Type B pancreatic cell (in vitro differentiated cells): ENCODE measurements at regions not wholly inside any gene's neighbourhood (a gene's known extent, or its start where the extent isn't known, plus 50 kb on each side); places are given as distances from the start of the nearest gene placed in this dataset.

Source experiments
- DNase-seq: peaks from one replicate; pipeline ENCODE4 v3.0.0; 2021; ENCODE audit warnings: mixed read lengths; ENCODE audit not compliant: unreplicated experiment; ENCODE audit errors: extremely low spot score
- H3K27ac Mint-ChIP-seq: 2 replicates; pipeline ENCODE4 v1.8.0; 2021; ENCODE audit warnings: mild to moderate bottlenecking, mixed read lengths
- H3K27me3 Mint-ChIP-seq: 2 replicates; pipeline ENCODE4 v1.8.0; 2021; ENCODE audit warnings: mixed read lengths
- H3K36me3 Mint-ChIP-seq: 2 replicates; pipeline ENCODE4 v1.8.0; 2021; ENCODE audit warnings: mixed read lengths
- H3K4me1 Mint-ChIP-seq: one replicate; pipeline ENCODE4 v1.8.0; 2021; ENCODE audit warnings: mixed read lengths; ENCODE audit not compliant: unreplicated experiment
- H3K4me3 Mint-ChIP-seq: 2 replicates; pipeline ENCODE4 v1.8.0; 2021; ENCODE audit warnings: mild to moderate bottlenecking, mixed read lengths
- H3K9me3 Mint-ChIP-seq: 2 replicates; pipeline ENCODE4 v1.8.0; 2021; ENCODE audit warnings: mixed read lengths
- CTCF ChIP-seq: fragments of 200-600 bp; sonication (generic); conservative IDR thresholded peaks from 2 replicates; pipeline ENCODE4 v1.5.0; 2021; ENCODE audit warnings: antibody characterized with exemption, mild to moderate bottlenecking

DNA sequence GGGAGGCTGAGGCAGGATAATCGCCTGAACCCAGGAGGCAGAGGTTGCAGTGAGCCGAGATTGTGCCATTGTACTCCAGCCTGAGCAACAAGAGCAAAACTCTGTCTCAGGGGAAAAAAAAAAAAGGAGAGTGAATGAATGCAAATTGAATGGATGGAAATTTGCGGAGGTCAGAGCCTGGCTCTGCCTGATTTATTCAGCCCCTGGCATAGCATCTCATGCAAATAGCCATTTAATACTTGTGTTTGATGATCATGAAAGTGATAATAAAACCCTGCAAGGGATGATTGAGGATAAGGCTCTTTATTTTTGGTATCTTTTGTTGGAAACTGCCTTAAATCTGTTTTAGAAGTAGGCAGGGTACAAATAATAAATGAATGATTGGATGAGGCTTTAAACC lies 133.0 kb upstream of the SEMA6D start:
- H3K27ac Mint-ChIP-seq, result no peak overlapping the region
- TF ChIP-seq CTCF, result no peak
- peaks cover 13% of the 10 kb centered on the region for H3K4me1 Mint-ChIP-seq
- H3K9me3 Mint-ChIP-seq, result no peaks in the 10 kb centered on the region
- DNase-seq, result no peak
- H3K4me3 Mint-ChIP-seq, result no peak overlapping the region
- no peaks in the 10 kb centered on the region for H3K36me3 Mint-ChIP-seq
- peaks cover 3% of the 10 kb centered on the region for H3K27me3 Mint-ChIP-seq

- Mint-ChIP-seq H3K27me3 (peaks cover 3% of the 10 kb centered on the region), H3K4me1 (peaks cover 13% of the 10 kb centered on the region), H3K36me3 (no peaks in the 10 kb centered on the region), H3K27ac (no peak overlapping the region), H3K9me3 (no peaks in the 10 kb centered on the region), H3K4me3 (no peak overlapping the region)
- TF ChIP-seq CTCF, result no peak
- no peak for DNase-seq
Observed at GRCh38 chr15:47586653-47587224, 130.6 kb upstream of the SEMA6D start.

- H3K4me1 Mint-ChIP-seq, result peaks cover 13% of the 10 kb centered on the region
- peaks cover 3% of the 10 kb centered on the region for H3K27me3 Mint-ChIP-seq
- peak overlapping the region; percentile 19 for H3K4me3 Mint-ChIP-seq
- H3K9me3 Mint-ChIP-seq, result no peaks in the 10 kb centered on the region
- H3K36me3 Mint-ChIP-seq, result no peaks in the 10 kb centered on the region
- DNase-seq, result no peak
- TF ChIP-seq CTCF, result no peak
- peak overlapping the region; percentile 8 for H3K27ac Mint-ChIP-seq
Observed at GRCh38 chr15:47587940-47588802, 129.1 kb upstream of the SEMA6D start.

- Mint-ChIP-seq H3K36me3 (no peaks in the 10 kb centered on the region), H3K4me3 (no peak overlapping the region), H3K27ac (no peak overlapping the region), H3K9me3 (no peaks in the 10 kb centered on the region), H3K27me3 (peaks cover 3% of the 10 kb centered on the region), H3K4me1 (peaks cover 13% of the 10 kb centered on the region)
- TF ChIP-seq CTCF, result no peak
- no peak for DNase-seq
Observed at GRCh38 chr15:47588958-47589357, 128.3 kb upstream of the SEMA6D start.

DNA sequence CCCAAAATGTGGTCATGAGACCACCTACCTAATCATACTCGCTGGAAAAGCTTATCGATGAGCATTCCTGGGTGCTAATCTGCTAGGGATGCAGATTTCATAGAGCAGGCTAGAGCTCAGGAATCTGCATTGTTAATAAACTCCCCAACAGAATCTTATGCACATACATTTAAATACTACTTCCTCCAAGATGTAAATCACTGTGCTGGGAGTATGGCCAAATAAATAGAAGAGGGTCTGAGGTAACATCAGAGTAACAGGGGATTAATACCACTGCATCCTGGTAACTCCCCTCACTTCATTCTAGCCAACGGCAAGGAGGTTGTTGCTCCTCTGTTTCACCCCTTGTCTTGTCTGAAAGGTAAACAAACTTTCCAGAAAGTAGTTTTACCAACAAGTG lies 118.3 kb upstream of the SEMA6D start:
- no peak overlapping the region for H3K4me3 Mint-ChIP-seq
- H3K27ac Mint-ChIP-seq, result no peak overlapping the region
- H3K27me3 Mint-ChIP-seq, result no peaks in the 10 kb centered on the region
- no peak for DNase-seq
- H3K36me3 Mint-ChIP-seq, result no peaks in the 10 kb centered on the region
- TF ChIP-seq CTCF, result no peak
- H3K9me3 Mint-ChIP-seq, result peaks cover 3% of the 10 kb centered on the region
- peaks cover 3% of the 10 kb centered on the region for H3K4me1 Mint-ChIP-seq
